GM23248 (cell line): ENCODE measurements at regions not wholly inside any gene's neighbourhood (a gene's known extent, or its start where the extent isn't known, plus 50 kb on each side); places are given as distances from the start of the nearest gene placed in this dataset.

Experiments used
- DNase-seq: peaks from one replicate; pipeline ENCODE4 v3.0.0-alpha.2; 2015
- H2AFZ ChIP-seq: fragments of 200-600 bp; sonication (generic); 2 replicates; pipeline ENCODE4 v1.6.1; 2016; ENCODE audit warnings: antibody characterized with exemption
- H3F3A ChIP-seq: fragments of 200-600 bp; sonication (generic); 2 replicates; pipeline ENCODE4 v1.6.1; 2016; ENCODE audit warnings: mild to moderate bottlenecking, antibody characterized with exemption, mixed run types; ENCODE audit not compliant: insufficient read depth
- H3K27ac ChIP-seq: fragments of 200-600 bp; sonication (generic); 2 replicates; pipeline ENCODE4 v1.5.1; 2016; ENCODE audit warnings: mild to moderate bottlenecking
- H3K27me3 ChIP-seq: fragments of 200-600 bp; sonication (generic); replicated peaks from 2 replicates; pipeline ENCODE4 v1.6.1; 2016; ENCODE audit warnings: mild to moderate bottlenecking; ENCODE audit not compliant: insufficient read depth
- H3K36me3 ChIP-seq: fragments of 200-600 bp; sonication (generic); 2 replicates; pipeline ENCODE4 v1.6.1; 2016; ENCODE audit warnings: low read depth, mild to moderate bottlenecking
- H3K4me1 ChIP-seq: fragments of 200-600 bp; sonication (generic); 2 replicates; pipeline ENCODE4 v1.6.1; 2016; ENCODE audit warnings: mild to moderate bottlenecking; ENCODE audit not compliant: insufficient read depth
- H3K4me2 ChIP-seq: fragments of 200-600 bp; sonication (generic); one replicate; pipeline ENCODE4 v1.6.1; 2016; ENCODE audit warnings: mild to moderate bottlenecking; ENCODE audit not compliant: unreplicated experiment
- H3K4me3 ChIP-seq: fragments of 200-600 bp; sonication (generic); 2 replicates; pipeline ENCODE4 v1.5.1; 2016; ENCODE audit warnings: mild to moderate bottlenecking
- H3K79me2 ChIP-seq: fragments of 200-600 bp; sonication (generic); 2 replicates; pipeline ENCODE4 v1.6.1; 2016; ENCODE audit warnings: mild to moderate bottlenecking; ENCODE audit not compliant: insufficient read depth
- H3K9ac ChIP-seq: fragments of 200-600 bp; sonication (generic); 2 replicates; pipeline ENCODE4 v1.6.1; 2016; ENCODE audit warnings: mild to moderate bottlenecking
- H3K9me2 ChIP-seq: fragments of 200-600 bp; sonication (generic); 2 replicates; pipeline ENCODE4 v1.6.1; 2016; ENCODE audit warnings: mixed run types, mild to moderate bottlenecking, moderate library complexity; ENCODE audit not compliant: insufficient read depth
- H3K9me3 ChIP-seq: fragments of 200-600 bp; sonication (generic); one replicate; pipeline ENCODE4 v1.6.1; 2017; ENCODE audit warnings: low read depth
- H4K20me1 ChIP-seq: fragments of 200-600 bp; sonication (generic); 2 replicates; pipeline ENCODE4 v1.6.0; 2016; ENCODE audit not compliant: insufficient read depth
- EZH2 ChIP-seq: fragments of 200-600 bp; sonication (generic); IDR thresholded peaks from 2 replicates; pipeline ENCODE4 v1.6.1; 2018; ENCODE audit warnings: antibody characterized with exemption, mild to moderate bottlenecking; ENCODE audit not compliant: insufficient read depth, poor library complexity, severe bottlenecking
- EZH2phosphoT487 ChIP-seq: fragments of 200-600 bp; sonication (generic); IDR thresholded peaks from 2 replicates; pipeline ENCODE4 v1.6.1; 2018; ENCODE audit warnings: antibody characterized with exemption, moderate library complexity, mild to moderate bottlenecking, low read depth; ENCODE audit not compliant: insufficient read depth
- WGBS, 2 experiments: methylation state at CpG; one replicate each; pipeline ENCODE4 v1.1.6; 2015 to 2017; ENCODE audit warnings: low lambda C conversion rate in 2 of 2, low coverage in 1 of 2; ENCODE audit errors: missing lambda C conversion rate in 2 of 2; 5-methylcytosine and 5-hydroxymethylcytosine counted together
- in situ Hi-C: fragments of 300-500 bp; cut with MboI; formaldehyde crosslinking; loops from 2 replicates; pipeline ENCODE4 v1.15.0; 2020

DNA sequence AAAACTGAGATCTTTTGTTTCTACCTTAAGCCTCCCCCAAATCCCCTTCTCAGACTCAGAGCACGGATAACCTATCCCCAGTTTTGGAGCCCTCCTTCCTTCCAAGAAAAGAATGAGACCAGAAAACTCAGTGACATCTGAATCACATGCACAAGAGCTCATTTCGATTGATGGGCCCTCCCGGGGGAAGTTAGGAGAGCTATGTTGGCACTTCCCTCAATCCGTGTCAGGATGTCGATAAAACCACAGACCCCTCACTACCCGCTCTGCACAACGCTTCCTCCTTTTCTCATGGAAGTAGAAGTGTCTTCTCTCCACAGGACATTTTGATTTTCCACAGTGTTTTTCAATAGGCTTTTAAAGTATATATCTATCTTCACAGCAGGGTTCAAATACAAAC, 332.4 kb downstream of the HACE1 start:
- no peaks in the 10 kb centered on the region for H3K36me3 ChIP-seq
- in situ Hi-C loops, result no loop called here
- H3K27me3 ChIP-seq, result peaks cover 7% of the 10 kb centered on the region; the same call in 1 of the 2 replicates
- H2AFZ ChIP-seq, result no peak overlapping the region
- no peak overlapping the region for H3K27ac ChIP-seq
- TF ChIP-seq EZH2 (no peak), EZH2phosphoT487 (no peak)
- WGBS, 2 experiments, result 65 to 67% methylated on average over 7 of the region's 7 CpGs
- H3F3A ChIP-seq, result no peaks in the 10 kb centered on the region
- H3K9ac ChIP-seq, result no peak overlapping the region
- H3K4me2 ChIP-seq, result no peak overlapping the region
- no peaks in the 10 kb centered on the region for H3K4me1 ChIP-seq
- H3K4me3 ChIP-seq, result no peak overlapping the region
- H3K9me3 ChIP-seq, result no peaks in the 10 kb centered on the region
- no peaks in the 10 kb centered on the region for H3K79me2 ChIP-seq
- DNase-seq, result no peak
- no peaks in the 10 kb centered on the region for H4K20me1 ChIP-seq
- no peaks in the 10 kb centered on the region for H3K9me2 ChIP-seq

DNA sequence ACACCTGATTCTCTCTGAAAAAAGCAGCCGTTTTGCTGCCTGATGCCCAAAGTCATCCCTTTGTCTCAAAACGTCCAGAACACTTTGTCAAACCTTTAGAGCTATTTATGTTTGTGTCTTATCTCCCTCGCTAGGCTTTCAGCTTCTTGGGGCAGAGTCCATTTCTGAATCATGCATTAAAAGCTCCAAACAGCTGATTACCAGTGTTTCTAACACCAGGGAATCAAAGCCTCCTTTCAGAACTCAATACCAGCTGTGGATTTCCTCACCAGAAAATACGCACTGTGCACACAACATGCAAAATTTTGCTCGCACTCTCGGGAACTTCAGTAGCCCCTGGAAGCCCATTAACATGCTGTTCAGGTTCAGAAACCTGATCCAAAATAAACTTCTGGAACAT, 333.3 kb downstream of the HACE1 start:
- H3K9me2 ChIP-seq, result no peaks in the 10 kb centered on the region
- no peak for DNase-seq
- WGBS, 2 experiments, result 58 to 66% methylated on average over 6 of the region's 6 CpGs
- H3K27me3 ChIP-seq, result no peaks in the 10 kb centered on the region
- no peak overlapping the region for H3K4me2 ChIP-seq
- H3K4me3 ChIP-seq, result no peak overlapping the region
- no peaks in the 10 kb centered on the region for H3K9me3 ChIP-seq
- in situ Hi-C loops, result no loop called here
- no peaks in the 10 kb centered on the region for H4K20me1 ChIP-seq
- TF ChIP-seq EZH2phosphoT487, result no peak
- no peaks in the 10 kb centered on the region for H3K4me1 ChIP-seq
- no peaks in the 10 kb centered on the region for H3K36me3 ChIP-seq
- no peak overlapping the region for H3K9ac ChIP-seq
- no peak overlapping the region for H2AFZ ChIP-seq
- no peaks in the 10 kb centered on the region for H3F3A ChIP-seq
- no peak overlapping the region for H3K27ac ChIP-seq
- no peaks in the 10 kb centered on the region for H3K79me2 ChIP-seq

GRCh38 chr6:104525677-104526322, 333.9 kb downstream of the HACE1 start:
- Histone ChIP-seq H4K20me1 (no peaks in the 10 kb centered on the region), H3K36me3 (no peaks in the 10 kb centered on the region), H3K27me3 (no peaks in the 10 kb centered on the region), H2AFZ (peak overlapping the region; percentile 71), H3K4me2 (peak overlapping the region; percentile 58), H3K9ac (no peak overlapping the region), H3K9me2 (no peaks in the 10 kb centered on the region), H3K4me1 (no peaks in the 10 kb centered on the region), H3K9me3 (no peaks in the 10 kb centered on the region), H3K27ac (no peak overlapping the region), H3K4me3 (peak overlapping the region; percentile 60), H3K79me2 (no peaks in the 10 kb centered on the region), H3F3A (no peaks in the 10 kb centered on the region)
- TF ChIP-seq EZH2, result no peak
- TF ChIP-seq EZH2phosphoT487, result no peak
- WGBS, 2 experiments, result 15 to 18% methylated on average over 15 of the region's 15 CpGs
- peak; percentile 84 for DNase-seq
- in situ Hi-C loops, result no loop called here

GRCh38 chr6:104522533-104522932, 337.2 kb downstream of the HACE1 start:
- Histone ChIP-seq H3K4me2 (no peak overlapping the region), H3K27me3 (no peaks in the 10 kb centered on the region), H3K4me1 (no peaks in the 10 kb centered on the region), H3K4me3 (no peak overlapping the region), H3K79me2 (no peaks in the 10 kb centered on the region), H4K20me1 (no peaks in the 10 kb centered on the region), H3K9ac (no peak overlapping the region), H3K9me3 (no peaks in the 10 kb centered on the region), H3K36me3 (no peaks in the 10 kb centered on the region), H3K9me2 (no peaks in the 10 kb centered on the region), H3K27ac (no peak overlapping the region), H2AFZ (no peak overlapping the region), H3F3A (no peaks in the 10 kb centered on the region)
- WGBS, 2 experiments, result 66 to 68% methylated on average over 6 of the region's 6 CpGs
- in situ Hi-C loops, result no loop called here
- TF ChIP-seq EZH2 (no peak), EZH2phosphoT487 (no peak)
- DNase-seq, result no peak

GRCh38 chr6:104521176-104521575, 338.5 kb downstream of the HACE1 start:
- no peak for DNase-seq
- Histone ChIP-seq H3F3A (no peaks in the 10 kb centered on the region), H2AFZ (no peak overlapping the region), H3K9ac (no peak overlapping the region), H4K20me1 (no peaks in the 10 kb centered on the region), H3K9me2 (no peaks in the 10 kb centered on the region), H3K79me2 (no peaks in the 10 kb centered on the region), H3K4me2 (no peak overlapping the region), H3K9me3 (no peaks in the 10 kb centered on the region), H3K4me1 (no peaks in the 10 kb centered on the region), H3K4me3 (no peak overlapping the region), H3K27ac (no peak overlapping the region), H3K27me3 (no peaks in the 10 kb centered on the region), H3K36me3 (no peaks in the 10 kb centered on the region)
- WGBS, 2 experiments, result 59 to 64% methylated on average over 3 of the region's 3 CpGs
- in situ Hi-C loops, result no loop called here
- TF ChIP-seq EZH2phosphoT487 (no peak), EZH2 (no peak)
